CD14-positive monocyte (primary cell): ENCODE measurements at regions not wholly inside any gene's neighbourhood (a gene's known extent, or its start where the extent isn't known, plus 50 kb on each side); places are given as distances from the start of the nearest gene placed in this dataset.

Source experiments
- DNase-seq, 3 donors: peaks; one replicate each; pipeline ENCODE4 v3.0.0-alpha.2; 2011 to 2022
- H2AFZ ChIP-seq: 2 replicates; pipeline ENCODE4 v1.6.0; 2012; ENCODE audit warnings: mild to moderate bottlenecking, low read depth, low read length, inconsistent platforms; ENCODE audit not compliant: insufficient read depth, poor library complexity, severe bottlenecking
- H3K27ac ChIP-seq, 2 donors: 1 replicate in 1 of 2; 2 replicates in 1 of 2; pipeline ENCODE4 v1.5.1; 2012 to 2013; ENCODE audit warnings: low read length in 2 of 2, control low read depth in 1 of 2, inconsistent platforms in 1 of 2, low read depth in 1 of 2, mild to moderate bottlenecking in 1 of 2
- H3K27me3 ChIP-seq, 2 donors: one replicate each; pipeline versions ENCODE4 v1.6.0 to v1.6.1; 2011 to 2013; ENCODE audit warnings: low read length in 2 of 2; ENCODE audit not compliant: control insufficient read depth in 2 of 2, insufficient read depth in 2 of 2
- H3K36me3 ChIP-seq, 2 donors: replicated peaks in 1 of 2; 1 replicate in 1 of 2; 2 replicates in 1 of 2; pipeline versions ENCODE4 v1.5.1 to v1.6.1; 2012 to 2013; ENCODE audit warnings: low read length in 2 of 2, control low read depth in 1 of 2, inconsistent platforms in 1 of 2, mild to moderate bottlenecking in 1 of 2; ENCODE audit not compliant: insufficient read depth in 2 of 2, control insufficient read depth in 1 of 2
- H3K4me1 ChIP-seq, 2 donors: 1 replicate in 1 of 2; 2 replicates in 1 of 2; pipeline versions ENCODE4 v1.5.1 to v1.6.1; 2012 to 2013; ENCODE audit warnings: low read length in 2 of 2, control low read depth in 1 of 2, inconsistent platforms in 1 of 2, mild to moderate bottlenecking in 1 of 2, moderate library complexity in 1 of 2; ENCODE audit not compliant: insufficient read depth in 2 of 2, control insufficient read depth in 1 of 2
- H3K4me2 ChIP-seq: replicated peaks from 2 replicates; pipeline ENCODE3; 2012; ENCODE audit warnings: low read length, moderate library complexity, mild to moderate bottlenecking; ENCODE audit not compliant: poor library complexity, severe bottlenecking; ENCODE audit errors: extremely low read depth
- H3K4me3 ChIP-seq, 3 experiments: fragments of 200-600 bp in 1 of 3; sonication (generic) in 1 of 3; replicated peaks in 1 of 3; 1 replicate in 2 of 3; 2 replicates in 1 of 3; pipeline ENCODE4 v1.5.1; 2011 to 2013; ENCODE audit warnings: low read length in 3 of 3, mild to moderate bottlenecking in 3 of 3, control low read depth in 2 of 3, low read depth in 2 of 3, inconsistent platforms in 1 of 3, moderate library complexity in 1 of 3
- H3K79me2 ChIP-seq: 2 replicates; pipeline ENCODE4 v1.6.0; 2012; ENCODE audit warnings: mild to moderate bottlenecking, control low read depth, inconsistent platforms, low read length, moderate library complexity; ENCODE audit not compliant: insufficient read depth
- H3K9ac ChIP-seq: 2 replicates; pipeline ENCODE4 v1.6.0; 2017; ENCODE audit warnings: low read length, mild to moderate bottlenecking; ENCODE audit not compliant: insufficient read depth, poor library complexity, severe bottlenecking
- H3K9me3 ChIP-seq, 2 donors: replicated peaks in 1 of 2; 1 replicate in 1 of 2; 2 replicates in 1 of 2; pipeline versions ENCODE4 v1.5.1 to v1.6.1; 2012 to 2013; ENCODE audit warnings: low read length in 2 of 2, control low read depth in 1 of 2; ENCODE audit not compliant: control insufficient read depth in 1 of 2, insufficient read depth in 1 of 2
- H4K20me1 ChIP-seq: 2 replicates; pipeline ENCODE4 v1.6.0; 2012; ENCODE audit warnings: mild to moderate bottlenecking, low read length, control low read depth, moderate library complexity; ENCODE audit not compliant: insufficient read depth
- H3K27ac Mint-ChIP-seq, 7 donors: one replicate each; pipeline ENCODE4 v1.8.0; 2020; ENCODE audit warnings: mild to moderate bottlenecking in 7 of 7, mixed read lengths in 7 of 7, moderate library complexity in 6 of 7, inconsistent platforms in 2 of 7
- H3K27me3 Mint-ChIP-seq, 3 donors: one replicate each; pipeline ENCODE4 v1.8.0; 2021 to 2022; ENCODE audit warnings: low read depth in 3 of 3, mild to moderate bottlenecking in 3 of 3, mixed read lengths in 3 of 3, moderate library complexity in 3 of 3, inconsistent platforms in 1 of 3
- H3K36me3 Mint-ChIP-seq, 2 donors: one replicate each; pipeline ENCODE4 v1.8.0; 2020; ENCODE audit warnings: mixed read lengths in 2 of 2, inconsistent platforms in 1 of 2, mild to moderate bottlenecking in 1 of 2
- H3K4me1 Mint-ChIP-seq: one replicate; pipeline ENCODE4 v1.8.0; 2020; ENCODE audit warnings: mild to moderate bottlenecking, mixed read lengths
- H3K4me3 Mint-ChIP-seq, 2 donors: one replicate each; pipeline ENCODE4 v1.8.0; 2020; ENCODE audit warnings: mild to moderate bottlenecking in 2 of 2, mixed read lengths in 2 of 2, moderate library complexity in 1 of 2
- H3K9me3 Mint-ChIP-seq, 7 donors: one replicate each; pipeline ENCODE4 v1.8.0; 2020 to 2022; ENCODE audit warnings: mixed read lengths in 7 of 7, mild to moderate bottlenecking in 6 of 7, moderate library complexity in 6 of 7, inconsistent platforms in 2 of 7
- WGBS: methylation state at CpG from one replicate; pipeline ENCODE4 v1.1.5; 2013; ENCODE audit warnings: missing lambda C conversion rate; ENCODE audit not compliant: insufficient coverage; 5-methylcytosine and 5-hydroxymethylcytosine counted together
- intact Hi-C, 2 donors: fragments of 100-400 bp; cut with micrococcal nuclease; formaldehyde crosslinking; loops; one replicate each; pipeline versions ENCODE4 v1.15.0 to v1.15.1; 2023
- TF ChIP-seq, protein P1 (sequence below): fragments of 200-600 bp; IDR thresholded peaks from one replicate; pipeline ENCODE4 v1.8.0; 2022; ENCODE audit warnings: antibody characterized with exemption, mild to moderate bottlenecking

DNA sequence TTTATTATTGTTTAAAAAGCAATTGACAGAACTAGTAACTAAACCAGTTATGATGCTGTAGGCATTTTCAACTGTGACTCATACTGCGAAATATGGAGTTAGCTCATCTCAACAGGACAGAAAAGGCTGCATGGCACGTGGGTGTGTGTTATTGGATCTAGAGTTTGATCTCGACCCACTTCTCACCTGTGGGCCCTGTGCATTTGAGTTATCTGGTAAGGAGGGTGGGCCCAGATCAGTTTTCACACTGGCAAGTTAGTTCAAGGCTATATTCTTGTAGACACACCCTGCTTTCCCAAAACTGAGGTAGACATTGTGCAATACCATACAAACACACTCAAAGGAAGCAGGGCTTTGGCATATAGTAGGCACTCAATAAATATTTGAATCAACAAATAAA lies 71.3 kb upstream of the PRDX6 start:
- Histone ChIP-seq H3K27me3 (no peaks in the 10 kb centered on the region), H2AFZ (no peak overlapping the region), H3K9me3 (no peaks in the 10 kb centered on the region), H4K20me1 (no peaks in the 10 kb centered on the region), H3K27ac (no peak overlapping the region), H3K4me2 (no peak overlapping the region), H3K9ac (no peak overlapping the region), H3K36me3 (no peaks in the 10 kb centered on the region), H3K79me2 (no peaks in the 10 kb centered on the region), H3K4me3 (no peak overlapping the region), H3K4me1 (peaks cover 32 to 36% of the 10 kb centered on the region in 2 donors)
- Mint-ChIP-seq H3K9me3 (peaks cover 0 to 2% (median 0%) of the 10 kb centered on the region in 7 donors), H3K36me3 (peaks cover 0 to 2% of the 10 kb centered on the region in 2 donors), H3K27ac (peak overlapping the region in 1 of 7 donors; percentile 30), H3K4me1 (peaks cover 38% of the 10 kb centered on the region), H3K4me3 (no peak overlapping the region), H3K27me3 (peaks cover 0 to 2% (median 0%) of the 10 kb centered on the region in 3 donors)
- no peak for DNase-seq
- TF ChIP-seq, protein P1, sequence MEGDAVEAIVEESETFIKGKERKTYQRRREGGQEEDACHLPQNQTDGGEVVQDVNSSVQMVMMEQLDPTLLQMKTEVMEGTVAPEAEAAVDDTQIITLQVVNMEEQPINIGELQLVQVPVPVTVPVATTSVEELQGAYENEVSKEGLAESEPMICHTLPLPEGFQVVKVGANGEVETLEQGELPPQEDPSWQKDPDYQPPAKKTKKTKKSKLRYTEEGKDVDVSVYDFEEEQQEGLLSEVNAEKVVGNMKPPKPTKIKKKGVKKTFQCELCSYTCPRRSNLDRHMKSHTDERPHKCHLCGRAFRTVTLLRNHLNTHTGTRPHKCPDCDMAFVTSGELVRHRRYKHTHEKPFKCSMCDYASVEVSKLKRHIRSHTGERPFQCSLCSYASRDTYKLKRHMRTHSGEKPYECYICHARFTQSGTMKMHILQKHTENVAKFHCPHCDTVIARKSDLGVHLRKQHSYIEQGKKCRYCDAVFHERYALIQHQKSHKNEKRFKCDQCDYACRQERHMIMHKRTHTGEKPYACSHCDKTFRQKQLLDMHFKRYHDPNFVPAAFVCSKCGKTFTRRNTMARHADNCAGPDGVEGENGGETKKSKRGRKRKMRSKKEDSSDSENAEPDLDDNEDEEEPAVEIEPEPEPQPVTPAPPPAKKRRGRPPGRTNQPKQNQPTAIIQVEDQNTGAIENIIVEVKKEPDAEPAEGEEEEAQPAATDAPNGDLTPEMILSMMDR: no peak
- WGBS: 80% methylated on average over 1 of the region's 3 CpGs
- intact Hi-C loops: no loop called here

DNA sequence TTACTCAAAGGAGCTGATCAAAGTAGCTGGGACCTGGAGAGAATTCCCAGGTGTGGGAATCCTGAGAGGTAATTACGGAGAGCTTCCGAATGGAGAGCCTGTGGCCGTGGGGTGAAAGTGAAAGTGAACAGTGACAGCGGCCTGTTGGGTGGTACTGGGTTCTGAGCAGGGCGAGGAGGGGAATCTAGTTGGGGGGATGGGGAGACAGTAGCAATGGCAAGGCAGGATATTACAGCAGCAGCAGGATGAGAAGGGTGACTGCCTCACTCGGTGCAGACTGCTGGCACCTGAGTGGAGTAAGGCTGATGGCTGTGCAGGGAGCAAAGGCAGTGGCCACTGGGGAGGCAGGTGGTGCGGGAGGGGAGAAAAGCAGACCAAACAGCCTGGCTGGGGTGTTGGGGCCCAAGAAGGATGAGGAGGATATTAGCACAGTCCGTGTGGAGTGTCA lies 70.3 kb upstream of the PRDX6 start:
- intact Hi-C loops: no loop called here
- H3K4me3 Mint-ChIP-seq: peak overlapping the region; percentile 87 to 93
- Histone ChIP-seq H3K4me3 (peak overlapping the region; percentile 34 to 74 (median 43)), H3K27me3 (no peaks in the 10 kb centered on the region), H3K79me2 (no peaks in the 10 kb centered on the region), H3K9me3 (no peaks in the 10 kb centered on the region), H3K36me3 (no peaks in the 10 kb centered on the region), H2AFZ (peak overlapping the region; percentile 75), H3K27ac (peak overlapping the region in 1 of 2 donors; percentile 76), H3K4me2 (peak overlapping the region; percentile 79), H3K4me1 (peaks cover 41 to 45% of the 10 kb centered on the region in 2 donors), H3K9ac (peak overlapping the region; percentile 57), H4K20me1 (no peaks in the 10 kb centered on the region)
- 14% methylated on average over 7 of the region's 8 CpGs for WGBS
- TF ChIP-seq, protein P1: no peak
- H3K36me3 Mint-ChIP-seq: peaks cover 0 to 2% of the 10 kb centered on the region in 2 donors
- peak overlapping the region; percentile 78 to 95 (median 89) for H3K27ac Mint-ChIP-seq
- H3K27me3 Mint-ChIP-seq: peaks cover 0 to 4% (median 0%) of the 10 kb centered on the region in 3 donors
- no peak for DNase-seq
- H3K9me3 Mint-ChIP-seq: peaks cover 0 to 3% (median 0%) of the 10 kb centered on the region in 7 donors
- H3K4me1 Mint-ChIP-seq: peaks cover 46% of the 10 kb centered on the region
